ENCODE measurements at regions not wholly inside any gene's neighbourhood (a gene's known extent, or its start where the extent isn't known, plus 50 kb on each side); places are given as distances from the start of the nearest gene placed in this dataset.

GRCh38 chr11:129324533-129325175 is 51.0 kb upstream of the BARX2 start:
- ChIA-PET POLR2A (no interaction called here), CTCF (interaction anchor here (0.6 kb wide), 1 partner anchor 375 kb away, joined by 6 read pairs; no protein-coding TSS in a partner anchor)
- DNase-seq (ENCODE audit: low read depth, low spot score) = no peak
- Histone ChIP-seq H3K9me3 (ENCODE audit: control insufficient read depth, insufficient read depth, low read length) (no peaks in the 10 kb centered on the region), H3K27me3 (ENCODE audit: control insufficient read depth, insufficient read depth, low read length) (peaks cover 8% of the 10 kb centered on the region), H3K27ac (ENCODE audit: low read depth, low read length) (no peak overlapping the region), H3K4me3 (ENCODE audit: low read depth, low read length) (no peak overlapping the region)
- TF ChIP-seq CTCF (IDR thresholded peaks at IDR 0.05; ENCODE audit: low read depth, low read length) = no peak

- ChIA-PET CTCF (interaction anchor here (2.2 kb wide), 1 partner anchor 8 kb away, joined by 12 read pairs; no protein-coding TSS in a partner anchor), POLR2A (no interaction called here)
- Histone ChIP-seq H3K4me3 (ENCODE audit: low read depth, low read length) (no peak overlapping the region), H3K9me3 (ENCODE audit: control insufficient read depth, insufficient read depth, low read length) (no peaks in the 10 kb centered on the region), H3K27ac (ENCODE audit: low read depth, low read length) (no peak overlapping the region), H3K27me3 (ENCODE audit: control insufficient read depth, insufficient read depth, low read length) (peaks cover 9% of the 10 kb centered on the region)
- DNase-seq (ENCODE audit: low read depth, low spot score) = no peak
- TF ChIP-seq CTCF (IDR thresholded peaks at IDR 0.05; ENCODE audit: low read depth, low read length) = no peak
Observed at GRCh38 chr11:129323896-129324502, 51.6 kb upstream of the BARX2 start.

- H3K27me3 ChIP-seq (ENCODE audit: control insufficient read depth, insufficient read depth, low read length) = peaks cover 9% of the 10 kb centered on the region
- no peaks in the 10 kb centered on the region for H3K9me3 ChIP-seq (ENCODE audit: control insufficient read depth, insufficient read depth, low read length)
- H3K27ac ChIP-seq (ENCODE audit: low read depth, low read length) = no peak overlapping the region
- CTCF ChIA-PET = interaction anchor here (2.2 kb wide), 1 partner anchor 9 kb away, joined by 12 read pairs; no protein-coding TSS in a partner anchor
- POLR2A ChIA-PET = no interaction called here
- no peak for DNase-seq (ENCODE audit: low read depth, low spot score)
- no peak overlapping the region for H3K4me3 ChIP-seq (ENCODE audit: low read depth, low read length)
- TF ChIP-seq CTCF (IDR thresholded peaks at IDR 0.05; ENCODE audit: low read depth, low read length) = no peak
Observed at GRCh38 chr11:129322941-129323340, 52.7 kb upstream of the BARX2 start.

- no peaks in the 10 kb centered on the region for H3K9me3 ChIP-seq (ENCODE audit: control insufficient read depth, insufficient read depth, low read length)
- TF ChIP-seq CTCF (IDR thresholded peaks at IDR 0.05; ENCODE audit: low read depth, low read length) = no peak
- DNase-seq (ENCODE audit: low read depth, low spot score) = no peak
- H3K4me3 ChIP-seq (ENCODE audit: low read depth, low read length) = no peak overlapping the region
- CTCF ChIA-PET = interaction anchor here (2.0 kb wide), 1 partner anchor 11 kb away, joined by 7 read pairs; no protein-coding TSS in a partner anchor
- peaks cover 9% of the 10 kb centered on the region for H3K27me3 ChIP-seq (ENCODE audit: control insufficient read depth, insufficient read depth, low read length)
- no peak overlapping the region for H3K27ac ChIP-seq (ENCODE audit: low read depth, low read length)
- POLR2A ChIA-PET = no interaction called here
Observed at GRCh38 chr11:129321076-129321475, 54.6 kb upstream of the BARX2 start.

GRCh38 chr11:129320494-129320893 is 55.2 kb upstream of the BARX2 start:
- POLR2A ChIA-PET = no interaction called here
- no peak for TF ChIP-seq CTCF (IDR thresholded peaks at IDR 0.05; ENCODE audit: low read depth, low read length)
- DNase-seq (ENCODE audit: low read depth, low spot score) = no peak
- no peak overlapping the region for H3K4me3 ChIP-seq (ENCODE audit: low read depth, low read length)
- CTCF ChIA-PET = interaction anchor here (2.0 kb wide), 1 partner anchor 11 kb away, joined by 7 read pairs; no protein-coding TSS in a partner anchor
- H3K27ac ChIP-seq (ENCODE audit: low read depth, low read length) = no peak overlapping the region
- peaks cover 11% of the 10 kb centered on the region for H3K27me3 ChIP-seq (ENCODE audit: control insufficient read depth, insufficient read depth, low read length)
- no peaks in the 10 kb centered on the region for H3K9me3 ChIP-seq (ENCODE audit: control insufficient read depth, insufficient read depth, low read length)
